HG02852 (cell line): ENCODE measurements at regions not wholly inside any gene's neighbourhood (a gene's known extent, or its start where the extent isn't known, plus 50 kb on each side); places are given as distances from the start of the nearest gene placed in this dataset.

Source experiments
- ATAC-seq: cut with Tn5 transposase; IDR thresholded peaks from one replicate; pipeline ENCODE4 v1.9.1; 2021; ENCODE audit warnings: mild to moderate bottlenecking, moderate library complexity; ENCODE audit not compliant: unreplicated experiment

DNA sequence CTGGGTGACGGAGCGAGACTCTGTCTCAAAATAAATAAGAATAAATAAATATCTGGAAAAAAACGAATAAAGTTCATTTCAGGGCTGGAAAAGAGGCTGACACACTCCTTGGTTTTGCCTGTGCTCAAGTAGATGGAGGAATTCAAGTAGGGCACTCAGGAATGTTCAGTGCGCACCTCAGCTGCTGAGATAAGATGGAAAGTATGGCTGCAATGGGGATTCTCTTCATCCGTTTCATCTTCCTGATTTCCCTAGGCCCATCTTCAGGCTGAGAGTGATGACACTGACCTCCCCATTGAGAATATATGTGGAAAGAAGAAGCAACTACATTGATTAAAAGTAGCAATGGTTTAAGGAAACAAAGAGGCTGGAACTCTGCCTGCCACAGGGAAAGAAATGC lies 130.5 kb upstream of the ZNF644 start:
- ATAC-seq = no peak

DNA sequence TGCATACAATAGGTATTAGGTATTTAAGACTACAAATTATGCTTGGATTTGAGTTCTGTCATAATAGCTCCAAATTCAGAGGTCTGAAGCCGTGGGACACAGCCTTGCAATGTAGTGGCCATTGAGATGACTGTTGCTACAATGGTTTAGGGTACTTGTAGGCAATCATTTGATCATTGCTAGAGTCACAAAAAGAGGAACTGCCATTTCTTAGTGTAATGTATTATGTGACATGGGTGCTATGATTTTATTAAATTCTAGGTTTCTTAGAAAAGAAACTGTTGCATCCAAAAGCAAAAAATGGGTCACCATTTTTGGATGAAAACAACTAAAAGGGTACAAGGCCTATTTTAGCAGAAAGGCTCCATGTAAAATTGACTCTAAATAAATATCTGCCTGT lies 129.9 kb upstream of the ZNF644 start:
- ATAC-seq = no peak

DNA sequence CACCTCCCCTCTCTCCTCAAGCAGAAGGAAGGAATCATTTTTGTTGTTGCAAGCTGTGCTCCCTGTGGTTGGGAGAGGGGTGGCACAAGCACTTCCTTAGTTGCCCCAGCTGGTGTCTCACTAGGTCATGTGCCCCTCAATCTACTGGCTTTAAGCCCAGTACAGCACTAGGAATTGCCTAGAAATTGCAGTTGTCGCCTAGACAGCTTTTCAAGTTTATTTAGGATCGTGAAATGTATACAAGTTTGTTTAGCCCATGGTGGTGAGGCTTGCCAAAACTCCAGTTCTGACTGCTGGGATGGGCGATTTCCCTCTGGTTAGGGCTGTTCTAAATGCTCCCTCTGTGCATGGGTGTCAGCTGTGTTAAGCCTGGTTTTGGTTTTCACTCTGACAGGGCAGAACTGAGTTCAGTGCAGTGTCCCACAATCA lies 126.8 kb upstream of the ZNF644 start:
- no peak for ATAC-seq

DNA sequence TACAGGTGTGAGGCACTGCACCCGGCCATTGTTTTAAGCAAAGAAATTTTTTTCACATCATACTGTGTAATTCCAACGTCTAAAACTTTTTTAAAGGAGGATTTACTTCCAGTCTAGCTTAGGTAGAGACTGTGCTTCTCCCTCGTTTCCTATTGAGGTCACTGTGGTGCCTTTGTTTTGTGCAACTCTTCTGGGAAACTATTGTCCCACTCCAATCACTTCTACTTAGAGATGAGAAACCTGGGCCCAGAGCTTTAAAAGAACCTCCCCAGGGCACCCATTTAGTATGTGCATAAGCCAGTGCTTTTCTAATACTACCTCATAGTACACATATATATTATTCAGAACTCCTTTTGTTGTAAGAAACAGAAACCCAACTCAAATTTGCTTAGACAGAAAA lies 120.0 kb upstream of the ZNF644 start:
- ATAC-seq = no peak

DNA sequence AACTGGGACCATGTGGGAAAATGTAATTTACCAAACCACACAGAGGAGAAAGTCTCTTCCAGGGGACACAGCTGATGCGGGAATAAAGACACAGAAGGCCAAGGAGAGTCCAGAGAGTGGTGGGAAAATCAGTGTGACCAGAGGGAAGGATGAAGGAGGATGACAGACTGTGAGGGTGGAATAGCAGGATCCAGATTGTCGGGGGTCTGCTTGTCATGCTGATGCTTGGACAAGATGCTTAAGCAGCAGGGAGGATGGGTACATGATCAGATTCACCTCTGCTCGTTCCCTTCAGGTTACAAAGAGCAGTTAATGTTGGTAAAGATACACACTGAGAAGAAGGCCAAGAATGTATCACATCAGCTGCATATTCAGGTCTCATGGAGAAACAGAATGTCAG lies 117.1 kb upstream of the ZNF644 start:
- no peak for ATAC-seq

DNA sequence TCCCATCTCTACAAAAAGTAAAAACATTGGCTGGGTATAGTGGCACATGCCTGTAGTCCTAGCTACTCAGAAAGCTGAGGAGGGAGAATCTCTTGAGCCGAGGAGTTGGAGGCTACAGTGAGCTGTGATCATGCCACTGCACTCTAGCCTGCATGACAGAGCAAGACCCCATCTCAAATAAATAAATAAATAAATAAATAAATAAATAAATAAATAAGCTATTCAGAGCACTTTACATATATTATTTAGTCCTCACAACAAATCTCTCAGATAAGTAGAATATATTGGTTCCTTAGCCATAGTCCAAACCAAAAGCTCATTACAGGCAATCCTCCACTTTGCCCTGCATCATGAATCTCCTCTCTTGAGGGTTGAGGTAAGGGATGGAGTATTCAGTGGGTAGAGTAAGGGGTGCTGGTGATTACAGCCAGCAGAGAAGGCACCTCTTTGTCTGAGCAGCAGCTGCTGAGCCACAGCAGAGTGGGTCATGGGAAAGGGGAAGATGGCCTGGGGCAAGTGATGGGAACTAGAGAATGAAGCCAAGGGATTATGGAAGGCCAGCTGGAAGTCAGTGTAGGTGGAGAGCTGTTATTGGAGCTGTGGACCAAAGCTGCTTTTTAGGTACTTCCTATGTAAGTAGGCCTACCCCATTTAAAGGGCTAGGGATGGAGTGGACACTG lies 115.5 kb upstream of the ZNF644 start:
- no peak for ATAC-seq

DNA sequence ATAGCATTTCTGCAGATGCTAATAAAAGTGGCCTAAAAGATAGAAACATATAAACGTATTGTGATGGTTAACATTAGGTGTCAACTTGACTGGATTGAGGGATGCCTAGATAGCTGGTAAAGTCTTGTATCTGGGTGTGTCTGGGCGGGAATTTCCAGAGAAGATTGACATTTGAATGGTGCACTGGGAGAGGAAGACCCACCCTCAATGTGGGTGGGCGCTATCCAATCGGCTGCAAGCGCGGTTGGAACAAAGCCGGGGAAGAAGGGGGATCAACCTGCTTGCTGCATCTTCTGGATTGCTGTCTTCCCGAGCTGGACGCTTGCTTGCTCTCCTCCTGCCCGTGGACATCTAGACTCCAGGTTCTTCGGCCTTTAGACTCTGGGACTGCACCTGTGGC lies 114.0 kb upstream of the ZNF644 start:
- ATAC-seq = no peak

DNA sequence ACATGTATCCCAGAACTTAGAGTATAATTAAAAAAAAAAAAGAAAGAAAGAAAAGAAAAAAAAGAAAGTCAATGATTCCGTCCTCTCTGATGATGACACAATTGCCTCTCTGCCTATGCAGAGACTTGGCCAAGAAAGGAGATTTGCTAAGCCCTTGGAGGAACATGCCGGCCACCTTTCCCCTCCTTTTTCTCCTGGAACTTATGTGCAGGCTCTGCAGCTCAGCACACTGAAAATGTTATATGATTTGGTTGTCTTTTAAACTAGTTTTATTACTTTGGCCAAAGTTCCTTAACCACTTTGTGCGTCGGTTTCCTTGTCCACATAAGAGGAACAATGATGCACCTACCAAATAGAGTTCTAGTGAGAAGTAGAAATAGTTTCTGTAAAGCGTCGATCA lies 111.4 kb upstream of the ZNF644 start:
- ATAC-seq = no peak

DNA sequence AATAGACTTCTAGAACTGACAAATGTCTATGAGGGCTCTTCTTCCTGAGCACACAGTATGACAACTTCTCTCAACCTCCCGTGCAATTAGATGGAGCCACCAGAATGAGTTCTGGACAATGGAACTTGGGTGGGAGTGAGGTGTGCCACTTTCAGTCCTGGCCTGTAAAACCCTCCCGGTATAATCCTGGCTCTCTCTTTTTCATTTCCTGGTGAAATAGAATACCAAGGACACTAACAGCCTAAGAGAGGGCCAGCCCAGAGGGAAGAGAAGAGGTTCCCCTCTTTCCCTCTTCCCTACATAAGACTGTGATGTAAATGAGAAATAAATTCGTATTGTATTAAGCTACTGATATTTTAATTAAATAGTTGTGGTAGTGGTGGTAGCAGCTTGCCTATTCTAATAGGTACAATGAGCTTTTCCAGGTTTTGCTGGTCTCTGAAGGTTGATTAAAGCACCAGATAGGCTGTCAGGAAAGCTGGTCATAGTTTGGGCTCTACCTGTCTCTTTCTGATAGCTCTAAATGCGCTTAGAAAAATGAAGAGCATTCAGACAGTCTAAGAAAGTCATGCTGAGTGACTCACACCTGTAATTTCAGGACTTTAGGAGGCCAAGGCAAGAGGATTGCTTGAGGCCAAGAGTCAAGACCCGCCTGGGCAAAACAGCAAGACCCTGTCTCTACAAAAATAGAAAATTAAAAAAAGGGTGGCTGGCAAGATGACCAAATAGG lies 108.6 kb upstream of the ZNF644 start:
- no peak for ATAC-seq

DNA sequence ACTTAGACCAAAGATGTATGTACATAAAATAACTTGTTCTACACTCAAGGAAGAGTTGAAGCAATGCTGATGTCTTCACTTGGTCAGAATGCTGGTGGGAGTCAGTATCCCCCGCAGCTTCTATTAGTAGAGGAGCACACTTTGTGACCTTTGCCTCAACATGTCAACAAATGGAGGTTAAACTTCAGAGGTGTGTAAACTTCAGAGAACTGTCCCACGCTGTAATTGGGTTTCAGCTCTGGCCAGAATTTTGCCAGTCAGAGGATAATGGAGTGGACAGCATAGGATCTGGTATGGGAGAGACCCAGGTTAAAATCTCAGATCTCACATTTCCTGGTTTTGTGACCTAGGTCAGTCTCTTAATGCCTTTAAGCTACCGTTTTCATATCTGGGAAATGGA lies 107.6 kb upstream of the ZNF644 start:
- no peak for ATAC-seq

DNA sequence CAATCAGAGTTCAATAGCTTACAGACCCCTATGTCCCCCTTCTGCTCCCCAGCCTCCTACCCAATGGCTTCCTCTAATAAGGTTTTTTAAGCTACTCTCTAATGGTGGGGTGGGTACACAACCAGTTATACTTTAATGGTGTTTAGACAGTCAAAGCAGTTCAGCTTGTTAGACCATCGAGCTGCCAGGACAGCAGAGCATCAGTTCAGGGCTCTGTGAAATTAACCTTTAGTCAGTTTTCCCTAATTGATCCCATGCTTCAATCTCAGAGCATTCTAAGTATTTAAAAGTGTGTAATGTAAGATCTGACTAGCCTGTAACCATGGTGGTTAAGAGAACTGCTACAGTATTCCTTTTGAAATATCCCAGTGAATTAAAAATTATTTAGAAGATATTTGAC lies 107.2 kb upstream of the ZNF644 start:
- ATAC-seq = no peak

DNA sequence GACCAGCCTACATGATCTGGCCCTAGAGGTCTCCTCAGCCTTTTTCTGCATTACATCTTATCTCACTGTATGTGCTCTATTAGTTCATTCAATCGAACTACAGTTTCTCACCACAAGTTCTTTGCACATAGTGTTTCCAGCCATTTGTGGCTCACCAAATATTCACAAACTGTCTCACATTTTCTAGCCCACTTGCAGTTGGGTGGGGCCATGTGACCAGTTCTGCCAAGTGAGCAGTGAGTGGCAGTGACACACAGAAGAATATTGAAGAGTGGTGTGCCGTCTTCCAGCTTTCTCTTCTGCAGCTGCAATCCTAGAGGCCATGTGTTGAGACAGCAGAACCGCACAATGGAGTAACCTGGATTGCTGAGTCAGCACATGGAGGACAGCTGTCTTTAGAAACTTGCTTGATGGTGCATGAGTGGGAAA lies 103.2 kb upstream of the ZNF644 start:
- ATAC-seq = peak; percentile 43

DNA sequence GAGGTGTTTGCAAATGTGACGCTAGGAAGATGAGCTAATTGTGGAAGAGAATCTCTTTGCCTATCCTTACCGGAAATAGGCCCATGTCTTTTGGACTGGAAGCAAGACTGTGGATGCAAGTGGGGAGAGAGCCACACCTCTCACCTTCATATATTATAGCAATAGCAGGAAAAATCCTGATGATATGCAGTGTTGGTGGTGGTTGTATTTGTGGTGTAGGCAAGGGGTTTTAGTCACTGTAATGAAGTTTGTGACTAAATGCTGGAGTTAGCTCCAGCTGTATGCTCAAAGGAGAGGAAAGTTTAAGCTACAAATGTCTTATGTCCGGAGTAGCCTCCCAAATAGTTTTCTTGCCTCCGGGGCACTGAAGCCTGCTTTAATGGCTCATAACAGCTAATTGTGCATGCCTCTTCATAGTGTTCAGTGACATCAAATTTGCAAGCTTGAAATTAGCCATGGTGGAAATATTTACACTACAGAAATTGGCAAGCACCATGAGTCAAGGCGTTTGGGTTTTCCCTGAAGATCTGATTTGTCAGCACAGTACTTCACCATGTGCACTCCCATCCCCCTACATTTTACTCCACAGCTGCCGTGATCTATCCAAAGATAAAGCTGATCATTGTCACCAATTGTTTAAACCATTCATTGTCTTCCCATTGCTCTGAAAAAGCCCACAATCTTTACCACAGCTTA lies 102.6 kb upstream of the ZNF644 start:
- peak; percentile 52 for ATAC-seq

DNA sequence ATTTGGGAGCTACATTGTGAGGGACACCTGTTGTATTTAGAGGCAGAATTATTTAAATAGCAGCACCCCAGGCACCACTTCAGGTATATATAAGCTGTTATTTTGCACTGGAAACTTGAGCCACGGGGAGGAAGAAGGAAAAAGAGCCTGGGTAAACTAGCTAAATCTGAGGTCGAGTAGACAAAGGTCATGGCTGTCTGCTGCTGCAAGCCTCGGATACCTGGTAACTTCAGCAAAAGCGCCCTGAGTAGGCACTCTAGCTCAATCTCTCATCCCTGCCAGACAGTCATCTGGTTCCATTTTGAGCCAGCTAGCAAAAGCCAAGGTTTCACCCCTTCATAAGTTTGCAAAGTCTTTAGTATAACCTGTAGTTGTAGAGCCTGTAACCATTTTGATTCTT lies 101.9 kb upstream of the ZNF644 start:
- ATAC-seq = no peak

DNA sequence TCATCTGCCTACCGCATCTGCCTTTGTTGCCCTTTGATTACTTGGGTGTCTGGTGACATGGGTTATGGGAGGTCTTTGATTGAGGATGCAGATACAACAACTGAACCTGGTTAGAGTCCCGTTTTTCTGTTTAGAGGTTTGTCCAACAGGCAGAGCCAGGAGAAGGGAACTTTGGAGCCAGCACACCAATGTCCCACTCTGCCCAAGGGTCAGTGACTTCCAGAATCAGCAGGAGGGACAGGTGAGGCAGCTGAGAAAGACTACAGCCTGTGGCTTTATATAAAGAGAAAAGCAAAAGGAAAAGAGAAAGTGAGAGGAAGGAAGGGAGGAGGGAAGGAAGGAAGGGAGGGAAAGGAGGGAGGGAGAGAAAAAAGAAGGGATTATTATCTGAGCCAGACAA lies 101.5 kb upstream of the ZNF644 start:
- ATAC-seq = no peak

DNA sequence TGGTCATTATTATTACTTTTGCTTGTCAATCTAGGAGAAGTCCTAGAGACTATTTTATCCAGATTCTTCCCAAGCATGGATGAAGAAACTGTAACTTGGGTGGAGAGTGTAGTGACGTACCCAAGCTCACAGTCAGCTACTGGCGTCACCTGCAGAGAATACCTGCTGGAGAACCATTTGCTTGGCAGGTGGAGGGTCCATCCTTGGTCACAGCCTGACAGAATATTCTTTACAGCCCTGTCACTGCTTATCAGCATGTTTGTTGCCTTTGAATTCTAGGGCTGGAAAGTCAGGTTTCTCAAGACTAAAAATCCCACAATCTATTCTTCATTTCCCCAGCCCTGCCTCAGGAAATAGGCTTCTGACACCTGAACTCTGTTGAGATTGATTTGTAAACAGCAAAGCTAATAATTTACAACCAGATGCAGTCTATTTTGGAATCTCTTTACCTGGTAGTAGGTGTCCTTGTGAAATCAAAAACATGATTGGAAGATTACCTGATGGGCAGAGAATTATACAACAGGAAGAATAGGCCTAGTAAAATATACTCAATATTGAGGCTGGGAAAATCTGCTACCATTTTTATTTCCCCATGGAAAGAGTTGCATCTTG lies 100.4 kb upstream of the ZNF644 start:
- ATAC-seq = no peak

DNA sequence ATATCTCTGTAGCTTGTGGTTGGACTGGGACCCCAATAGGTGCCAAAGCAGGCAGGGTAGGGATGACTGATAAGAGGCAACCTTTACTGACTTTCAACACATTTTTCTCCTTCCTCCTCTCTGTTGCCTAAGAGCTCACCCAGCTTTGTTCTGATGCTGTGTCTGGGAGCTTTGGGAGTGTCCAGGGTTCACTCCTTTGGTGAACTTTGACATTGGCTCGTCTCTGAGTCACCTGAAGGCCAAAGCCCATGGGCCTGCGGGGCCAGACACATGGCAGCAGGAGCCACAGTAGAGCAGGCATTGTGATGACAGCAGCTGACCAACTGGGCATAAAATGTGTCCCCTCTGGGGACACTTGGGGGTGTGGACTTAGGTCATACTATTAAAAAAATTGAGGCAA lies 99.5 kb upstream of the ZNF644 start:
- ATAC-seq = no peak

DNA sequence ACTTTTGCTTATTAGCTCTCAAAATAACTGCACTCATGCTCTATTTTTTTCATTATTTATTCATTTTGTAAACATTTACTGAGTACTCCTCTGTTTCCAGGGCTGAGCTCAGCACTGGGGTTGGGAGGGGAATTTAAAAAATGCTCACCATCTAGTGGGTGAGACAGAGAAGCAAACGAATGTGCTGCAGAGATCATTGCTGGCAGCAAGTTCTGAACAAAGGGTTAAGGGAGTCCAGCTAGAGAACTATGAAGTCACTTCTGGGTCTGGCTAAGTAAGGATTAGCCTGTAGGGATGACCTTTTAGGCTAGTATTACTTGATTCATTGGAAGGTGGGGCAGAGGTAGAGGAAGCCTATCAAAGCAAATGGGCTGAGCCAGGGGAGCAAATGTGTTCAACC lies 99.1 kb upstream of the ZNF644 start:
- no peak for ATAC-seq

DNA sequence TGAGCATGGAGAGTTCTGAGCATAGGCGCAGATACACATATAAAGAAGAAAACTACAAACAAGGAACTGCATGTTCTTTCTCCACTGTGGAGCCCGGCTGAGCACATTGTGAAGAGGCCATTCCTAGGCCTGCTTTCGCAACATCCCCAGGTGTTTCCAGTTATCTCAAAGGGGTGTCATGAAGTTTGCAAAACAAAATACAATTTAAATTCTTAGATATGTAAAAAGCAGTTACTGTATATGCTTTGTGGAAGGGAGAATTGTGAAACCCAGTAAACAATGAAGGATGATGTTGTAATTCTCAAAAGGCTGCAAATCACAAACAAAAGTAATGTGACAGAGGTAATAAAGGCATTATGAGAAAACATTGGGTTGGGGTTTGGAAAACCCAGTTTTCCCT lies 98.6 kb upstream of the ZNF644 start:
- no peak for ATAC-seq

DNA sequence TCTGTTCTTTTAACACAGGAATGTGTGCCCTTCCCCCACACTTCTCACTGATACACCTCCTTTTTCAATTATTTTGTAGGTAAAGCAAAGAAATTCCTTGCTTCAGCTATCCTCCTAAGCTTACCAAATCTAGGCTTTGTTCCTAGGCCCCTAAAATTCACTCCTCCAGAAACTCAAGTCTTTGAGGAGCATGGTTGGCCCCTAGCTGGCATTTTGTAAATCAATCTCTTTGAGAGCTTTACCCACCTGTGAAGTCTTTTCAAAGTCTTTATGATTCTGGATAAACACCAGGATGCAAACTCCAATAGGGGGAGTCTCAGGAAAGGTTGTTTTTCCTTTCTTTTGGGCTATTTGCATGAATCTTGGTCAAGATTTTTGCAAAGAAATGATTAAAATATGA lies 82.9 kb upstream of the ZNF644 start:
- no peak for ATAC-seq

DNA sequence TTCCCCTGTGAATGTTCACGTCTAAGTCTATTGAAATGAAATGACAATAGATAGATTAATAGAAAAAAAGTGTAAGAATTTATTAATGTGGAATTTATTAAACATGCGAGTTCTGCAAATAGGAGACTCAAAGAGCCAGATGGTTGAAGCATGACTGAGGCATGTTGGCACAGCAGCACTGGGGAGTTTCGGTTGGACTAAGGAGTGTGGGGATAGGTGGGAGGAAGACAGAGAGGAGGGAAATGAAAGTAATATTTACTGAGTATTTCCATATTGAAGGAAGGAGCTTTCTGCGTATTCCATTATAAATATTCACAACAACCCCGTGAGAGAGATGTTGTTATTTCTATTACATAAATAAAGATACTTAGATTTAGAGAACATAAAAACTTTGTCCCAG lies 79.5 kb upstream of the ZNF644 start:
- ATAC-seq = no peak
